BJ (cell line): ENCODE measurements at regions not wholly inside any gene's neighbourhood (a gene's known extent, or its start where the extent isn't known, plus 50 kb on each side); places are given as distances from the start of the nearest gene placed in this dataset.

Experiments used
- CTCF ChIA-PET: fragments of 350-600 bp; formaldehyde crosslinking; extraction: SDS; loops from one replicate; lab custom pipeline; 2021; ENCODE audit warnings: antibody characterized with exemption, inconsistent platforms; lab: Yijun Ruan, JAX
- POLR2A ChIA-PET: fragments of 300-600 bp; sonication (Branson Sonifier 250); formaldehyde crosslinking; extraction: SDS; loops from one replicate; lab custom pipeline; 2021; ENCODE audit warnings: antibody characterized with exemption; lab: Charles Lee
- DNase-seq: peaks from one replicate; pipeline ENCODE4 v3.0.0-alpha.2; 2011; ENCODE audit warnings: low read depth
- H3K27me3 ChIP-seq: 2 replicates; pipeline ENCODE4 v1.6.0; 2011; ENCODE audit warnings: low read length; ENCODE audit not compliant: control insufficient read depth, insufficient read depth
- H3K36me3 ChIP-seq: 2 replicates; pipeline ENCODE4 v1.5.1; 2011; ENCODE audit warnings: low read length; ENCODE audit not compliant: control insufficient read depth, insufficient read depth
- H3K4me3 ChIP-seq: 2 replicates; pipeline ENCODE4 v1.5.1; 2011; ENCODE audit warnings: low read depth, mild to moderate bottlenecking, control low read depth, low read length
- CTCF ChIP-seq: IDR thresholded peaks from 2 replicates; pipeline ENCODE4 v1.5.1; 2011; ENCODE audit warnings: low read depth, mild to moderate bottlenecking, control low read depth, inconsistent platforms, low read length, moderate library complexity; ENCODE audit not compliant: insufficient read depth

GRCh38 chr3:66885326-66886000 is 112.6 kb upstream of the KBTBD8 start:
- no peak overlapping the region for H3K4me3 ChIP-seq
- no peaks in the 10 kb centered on the region; the same call in 1 of the 2 replicates for H3K27me3 ChIP-seq
- ChIA-PET POLR2A (no interaction called here), CTCF (no interaction called here)
- no peak for DNase-seq
- no peaks in the 10 kb centered on the region for H3K36me3 ChIP-seq
- no peak for TF ChIP-seq CTCF

GRCh38 chr3:66889750-66890494 is 108.2 kb upstream of the KBTBD8 start:
- ChIA-PET POLR2A (no interaction called here), CTCF (no interaction called here)
- no peak overlapping the region for H3K4me3 ChIP-seq
- H3K27me3 ChIP-seq = no peaks in the 10 kb centered on the region; the same call in 1 of the 2 replicates
- no peak for DNase-seq
- no peaks in the 10 kb centered on the region for H3K36me3 ChIP-seq
- no peak for TF ChIP-seq CTCF

GRCh38 chr3:66898155-66898554 is 100.0 kb upstream of the KBTBD8 start:
- POLR2A ChIA-PET = no interaction called here

GRCh38 chr3:66904336-66904735 is 93.8 kb upstream of the KBTBD8 start:
- TF ChIP-seq CTCF = no peak
- H3K27me3 ChIP-seq = no peaks in the 10 kb centered on the region
- POLR2A ChIA-PET = no interaction called here
- DNase-seq = no peak
- no peak overlapping the region for H3K4me3 ChIP-seq
- CTCF ChIA-PET = no interaction called here
- H3K36me3 ChIP-seq = no peaks in the 10 kb centered on the region

More at GRCh38 chr3:66898155-66898554, 100.0 kb upstream of the KBTBD8 start:
- DNase-seq = no peak
- H3K36me3 ChIP-seq = no peaks in the 10 kb centered on the region
- no peaks in the 10 kb centered on the region for H3K27me3 ChIP-seq
- H3K4me3 ChIP-seq = no peak overlapping the region
- CTCF ChIA-PET = interaction anchor here (0.7 kb wide), 1 partner anchor 129 kb away, joined by 3 read pairs; no protein-coding TSS in a partner anchor
- no peak for TF ChIP-seq CTCF

GRCh38 chr3:66904831-66905493 is 93.1 kb upstream of the KBTBD8 start:
- H3K27me3 ChIP-seq = no peaks in the 10 kb centered on the region
- no peak overlapping the region for H3K4me3 ChIP-seq
- no peak for TF ChIP-seq CTCF
- POLR2A ChIA-PET = no interaction called here
- no peak for DNase-seq
- no peaks in the 10 kb centered on the region for H3K36me3 ChIP-seq
- CTCF ChIA-PET = no interaction called here
